ENCODE measurements at regions not wholly inside any gene's neighbourhood (a gene's known extent, or its start where the extent isn't known, plus 50 kb on each side); places are given as distances from the start of the nearest gene placed in this dataset.

DNA sequence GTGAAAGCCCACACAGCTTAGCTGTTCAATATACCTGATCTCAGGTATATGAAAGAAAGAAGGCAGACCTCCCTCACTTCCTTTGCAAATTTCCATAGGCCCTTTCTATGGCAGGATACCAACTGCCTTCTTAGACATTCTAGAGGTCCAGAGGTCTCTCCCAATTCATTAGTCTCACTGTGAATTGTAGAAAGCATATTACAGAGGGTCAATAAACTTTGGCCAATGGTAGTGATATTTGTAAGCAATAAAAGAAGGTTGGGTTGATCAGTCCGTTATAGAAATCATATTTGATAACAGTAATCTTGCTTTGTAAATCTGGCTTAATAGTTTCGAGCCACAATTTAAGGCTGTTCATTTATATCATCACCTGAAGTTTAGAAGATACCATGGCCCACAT lies 50.7 kb upstream of the ATP8B1 start:
- no peak for DNase-seq (ENCODE audit: low spot score)
- Mint-ChIP-seq H3K27me3 (ENCODE audit: low read depth) (peaks cover 10% of the 10 kb centered on the region), H3K4me1 (ENCODE audit: low read depth) (no peaks in the 10 kb centered on the region), H3K27ac (no peak overlapping the region), H3K4me3 (ENCODE audit: low read depth) (no peak overlapping the region), H3K36me3 (ENCODE audit: low read depth) (no peaks in the 10 kb centered on the region), H3K9me3 (no peaks in the 10 kb centered on the region)
- intact Hi-C loops (cut with micrococcal nuclease): no loop called here

DNA sequence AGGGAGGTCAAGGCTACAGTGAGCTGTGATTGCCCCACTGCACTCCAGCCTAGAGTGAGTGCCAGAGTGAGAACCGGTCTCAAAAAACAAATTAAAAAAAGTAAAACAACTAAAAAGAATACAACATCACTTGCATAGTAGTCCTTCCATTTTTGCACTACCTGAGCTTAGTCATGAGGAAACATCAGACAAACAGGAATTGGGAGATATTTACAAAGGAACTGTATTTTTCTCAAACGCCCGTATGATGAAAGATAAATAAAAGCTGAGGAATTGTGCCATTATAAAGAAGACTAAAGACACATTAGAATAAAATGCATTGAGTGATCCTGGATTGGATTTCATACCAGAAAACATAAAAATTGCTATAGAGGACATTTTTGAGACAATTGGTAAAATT lies 50.0 kb upstream of the ATP8B1 start:
- Mint-ChIP-seq H3K27me3 (ENCODE audit: low read depth) (peaks cover 12% of the 10 kb centered on the region), H3K4me1 (ENCODE audit: low read depth) (no peaks in the 10 kb centered on the region), H3K36me3 (ENCODE audit: low read depth) (no peaks in the 10 kb centered on the region), H3K9me3 (no peaks in the 10 kb centered on the region), H3K4me3 (ENCODE audit: low read depth) (no peak overlapping the region), H3K27ac (no peak overlapping the region)
- no peak for DNase-seq (ENCODE audit: low spot score)
- intact Hi-C loops (cut with micrococcal nuclease): no loop called here
